ENCODE measurements at regions not wholly inside any gene's neighbourhood (a gene's known extent, or its start where the extent isn't known, plus 50 kb on each side); places are given as distances from the start of the nearest gene placed in this dataset.
"Not testable (repeated sequence)": the region's sequence is repeated elsewhere in the genome, so short reads cannot be mapped to it uniquely, and the experiment has no call there.

DNA sequence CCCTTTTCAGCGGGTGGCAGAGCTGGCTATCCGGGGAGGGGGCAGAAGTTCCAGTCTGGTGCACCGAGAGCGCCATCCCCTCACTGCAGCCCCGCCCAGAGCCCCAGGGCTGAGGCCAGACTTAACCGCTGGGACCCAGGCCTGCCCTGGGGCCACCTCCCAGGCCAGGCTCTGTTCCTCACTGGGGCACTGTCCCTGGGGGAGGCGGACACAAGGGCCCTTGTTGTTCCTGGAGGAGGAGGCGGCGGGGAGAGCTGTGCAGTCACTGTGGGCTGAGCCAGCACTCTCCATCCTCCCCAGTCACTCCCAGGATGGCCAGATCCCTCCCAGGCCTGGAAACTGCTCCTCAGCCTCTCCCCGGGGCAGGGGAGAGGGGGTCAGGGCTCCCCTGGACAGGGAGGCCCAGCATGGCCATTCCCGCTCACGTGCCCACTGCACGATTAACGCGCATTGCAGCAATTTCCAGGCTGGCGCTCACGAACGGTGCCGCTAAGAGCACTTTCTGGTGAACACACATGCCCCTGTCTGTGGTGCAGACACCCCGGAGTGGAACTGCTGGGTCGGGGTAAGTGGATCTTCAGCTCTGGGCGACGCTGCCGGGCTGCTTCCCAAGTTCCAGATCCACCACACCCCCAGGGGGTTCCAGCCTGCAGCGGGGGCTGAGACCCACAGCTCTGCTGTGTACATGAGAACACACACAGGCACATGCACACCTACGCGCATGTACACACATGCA is 89.8 kb upstream of the SFSWAP start:
- Histone ChIP-seq H3K36me3 (replicated peaks in 1 of 2) (no peaks in the 10 kb centered on the region), H3K27ac (no peak overlapping the region), H3K27me3 (no peaks in the 10 kb centered on the region), H3K4me3 (no peak overlapping the region), H3K4me1 (replicated peaks in 1 of 2) (no peaks in the 10 kb centered on the region), H3K9me3 (replicated peaks in 1 of 3) (no peaks in the 10 kb centered on the region)
- 71 to 82% (median 74%) methylated on average over 9 to 27 of the region's 27 CpGs for WGBS, 4 donors
- TF ChIP-seq, protein P1, sequence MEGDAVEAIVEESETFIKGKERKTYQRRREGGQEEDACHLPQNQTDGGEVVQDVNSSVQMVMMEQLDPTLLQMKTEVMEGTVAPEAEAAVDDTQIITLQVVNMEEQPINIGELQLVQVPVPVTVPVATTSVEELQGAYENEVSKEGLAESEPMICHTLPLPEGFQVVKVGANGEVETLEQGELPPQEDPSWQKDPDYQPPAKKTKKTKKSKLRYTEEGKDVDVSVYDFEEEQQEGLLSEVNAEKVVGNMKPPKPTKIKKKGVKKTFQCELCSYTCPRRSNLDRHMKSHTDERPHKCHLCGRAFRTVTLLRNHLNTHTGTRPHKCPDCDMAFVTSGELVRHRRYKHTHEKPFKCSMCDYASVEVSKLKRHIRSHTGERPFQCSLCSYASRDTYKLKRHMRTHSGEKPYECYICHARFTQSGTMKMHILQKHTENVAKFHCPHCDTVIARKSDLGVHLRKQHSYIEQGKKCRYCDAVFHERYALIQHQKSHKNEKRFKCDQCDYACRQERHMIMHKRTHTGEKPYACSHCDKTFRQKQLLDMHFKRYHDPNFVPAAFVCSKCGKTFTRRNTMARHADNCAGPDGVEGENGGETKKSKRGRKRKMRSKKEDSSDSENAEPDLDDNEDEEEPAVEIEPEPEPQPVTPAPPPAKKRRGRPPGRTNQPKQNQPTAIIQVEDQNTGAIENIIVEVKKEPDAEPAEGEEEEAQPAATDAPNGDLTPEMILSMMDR (IDR thresholded peaks at IDR 0.05): no peak
- no peak for TF ChIP-seq POLR2A (IDR thresholded peaks at IDR 0.05)
- DNase-seq: no peak
- intact Hi-C loops (cut with DNase I): loop anchor here in 1 of 2 donors (5.0 kb wide), 1 partner anchor 274 kb away; no protein-coding TSS in a partner anchor

DNA sequence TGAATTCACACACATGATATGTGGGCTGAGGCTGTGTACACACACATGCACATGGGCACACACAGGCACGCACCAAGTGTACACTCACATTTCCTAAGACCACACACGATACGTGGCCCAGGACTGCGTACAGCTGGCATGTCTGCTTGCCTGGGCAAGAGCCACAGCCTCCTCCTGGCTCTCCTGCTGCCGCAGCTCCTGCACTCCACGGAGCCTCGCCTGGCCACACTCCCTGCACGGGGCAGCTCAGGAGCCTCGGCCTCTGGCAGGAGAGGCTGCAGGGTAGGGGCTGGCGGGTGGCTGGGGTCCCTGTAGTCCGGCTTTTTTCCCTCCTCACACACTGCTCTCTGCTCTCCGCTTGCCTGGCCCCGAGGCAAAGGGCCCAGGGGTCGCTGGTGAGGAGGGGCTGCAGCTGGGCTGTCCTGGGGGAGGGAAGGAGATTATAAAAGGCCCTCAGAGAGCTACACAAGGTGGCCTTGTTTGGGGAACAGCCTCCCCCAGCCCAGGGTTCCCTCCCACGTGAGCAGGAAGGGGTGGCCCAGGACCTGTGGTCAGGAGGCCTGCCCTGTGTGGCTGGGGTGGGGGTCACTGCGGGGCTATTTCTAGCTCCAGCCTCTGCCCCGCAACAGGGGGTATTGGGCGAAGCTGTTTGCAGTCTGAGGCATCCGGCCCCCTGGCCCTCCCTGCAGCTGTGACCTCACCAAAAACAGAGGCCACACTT is 89.0 kb upstream of the SFSWAP start:
- H3K4me1 ChIP-seq (replicated peaks in 1 of 2): no peaks in the 10 kb centered on the region
- intact Hi-C loops (cut with DNase I): loop anchor here in 1 of 2 donors (5.0 kb wide), 1 partner anchor 275 kb away; no protein-coding TSS in a partner anchor
- no peaks in the 10 kb centered on the region for H3K27me3 ChIP-seq
- no peak overlapping the region for H3K27ac ChIP-seq
- WGBS, 4 donors: 33 to 40% (median 36%) methylated on average over 11 to 19 of the region's 19 CpGs
- no peaks in the 10 kb centered on the region for H3K36me3 ChIP-seq (replicated peaks in 1 of 2)
- TF ChIP-seq POLR2A (IDR thresholded peaks at IDR 0.05): no peak
- no peak for DNase-seq
- H3K9me3 ChIP-seq (replicated peaks in 1 of 3): no peaks in the 10 kb centered on the region
- H3K4me3 ChIP-seq: no peak overlapping the region

DNA sequence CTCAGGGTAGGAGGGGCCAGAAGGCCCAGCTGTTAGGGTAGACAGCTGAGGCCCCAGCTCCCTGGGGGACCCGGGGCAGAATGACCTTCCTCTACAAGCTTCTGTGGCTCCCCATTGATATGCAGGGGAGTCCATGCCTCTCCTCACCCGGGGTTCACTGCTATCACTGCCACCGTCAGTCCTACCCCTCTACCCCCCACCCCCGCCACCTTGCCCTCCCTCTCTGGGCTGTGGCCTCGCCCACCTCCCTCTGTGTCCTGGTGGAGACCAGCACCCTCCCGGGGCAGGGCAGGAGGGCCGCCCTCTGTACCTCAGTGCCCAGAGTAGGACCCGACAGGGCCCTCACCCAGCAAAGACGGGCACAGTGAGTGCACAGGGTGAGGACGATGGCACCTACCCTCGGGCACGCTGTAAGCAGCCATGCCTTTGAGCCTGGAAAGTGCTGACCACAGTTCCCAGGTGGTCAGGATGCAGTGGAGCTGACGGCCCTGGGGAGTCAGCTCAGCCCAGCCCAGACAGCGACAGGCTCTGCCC is 88.4 kb upstream of the SFSWAP start:
- Histone ChIP-seq H3K27me3 (no peaks in the 10 kb centered on the region), H3K9me3 (replicated peaks in 1 of 3) (no peaks in the 10 kb centered on the region), H3K36me3 (replicated peaks in 1 of 2) (no peaks in the 10 kb centered on the region), H3K27ac (no peak overlapping the region), H3K4me1 (replicated peaks in 1 of 2) (no peaks in the 10 kb centered on the region), H3K4me3 (no peak overlapping the region)
- no peak for DNase-seq
- TF ChIP-seq POLR2A (IDR thresholded peaks at IDR 0.05): no peak
- TF ChIP-seq, protein P1 (IDR thresholded peaks at IDR 0.05): no peak
- intact Hi-C loops (cut with DNase I): loop anchor here in 1 of 2 donors (5.0 kb wide), 1 partner anchor 275 kb away; no protein-coding TSS in a partner anchor
- 60 to 77% (median 69%) methylated on average over 1 to 14 of the region's 14 CpGs; no CpG with 5 or more reads in 1 of the 4 donors for WGBS, 4 donors

- H3K4me3 ChIP-seq; H3K36me3 ChIP-seq (replicated peaks in 1 of 2); H3K9me3 ChIP-seq (replicated peaks in 1 of 3); H3K4me1 ChIP-seq (replicated peaks in 1 of 2); H3K27ac ChIP-seq; H3K27me3 ChIP-seq; DNase-seq: not testable (repeated sequence)
- intact Hi-C loops (cut with DNase I): loop anchor here in 1 of 2 donors (5.0 kb wide), 1 partner anchor 276 kb away; no protein-coding TSS in a partner anchor
- 81 to 86% (median 83%) methylated on average over 8 to 15 of the region's 15 CpGs; no CpG with 5 or more reads in 1 of the 4 donors for WGBS, 4 donors
Measured at GRCh38 chr12:131623404-131624368, 87.2 kb upstream of the SFSWAP start.

GRCh38 chr12:131624369-131624739 is 86.5 kb upstream of the SFSWAP start:
- peak in 1 of 7 donors; percentile 49 for DNase-seq
- intact Hi-C loops (cut with DNase I): loop anchor here in 1 of 2 donors (5.0 kb wide), 1 partner anchor 277 kb away; no protein-coding TSS in a partner anchor
- not testable (repeated sequence) for H3K4me1 ChIP-seq (replicated peaks in 1 of 2); H3K36me3 ChIP-seq (replicated peaks in 1 of 2); H3K4me3 ChIP-seq; H3K27me3 ChIP-seq; H3K27ac ChIP-seq; H3K9me3 ChIP-seq (replicated peaks in 1 of 3)
- WGBS, 4 donors: 35 to 63% (median 45%) methylated on average over 2 to 3 of the region's 3 CpGs

DNA sequence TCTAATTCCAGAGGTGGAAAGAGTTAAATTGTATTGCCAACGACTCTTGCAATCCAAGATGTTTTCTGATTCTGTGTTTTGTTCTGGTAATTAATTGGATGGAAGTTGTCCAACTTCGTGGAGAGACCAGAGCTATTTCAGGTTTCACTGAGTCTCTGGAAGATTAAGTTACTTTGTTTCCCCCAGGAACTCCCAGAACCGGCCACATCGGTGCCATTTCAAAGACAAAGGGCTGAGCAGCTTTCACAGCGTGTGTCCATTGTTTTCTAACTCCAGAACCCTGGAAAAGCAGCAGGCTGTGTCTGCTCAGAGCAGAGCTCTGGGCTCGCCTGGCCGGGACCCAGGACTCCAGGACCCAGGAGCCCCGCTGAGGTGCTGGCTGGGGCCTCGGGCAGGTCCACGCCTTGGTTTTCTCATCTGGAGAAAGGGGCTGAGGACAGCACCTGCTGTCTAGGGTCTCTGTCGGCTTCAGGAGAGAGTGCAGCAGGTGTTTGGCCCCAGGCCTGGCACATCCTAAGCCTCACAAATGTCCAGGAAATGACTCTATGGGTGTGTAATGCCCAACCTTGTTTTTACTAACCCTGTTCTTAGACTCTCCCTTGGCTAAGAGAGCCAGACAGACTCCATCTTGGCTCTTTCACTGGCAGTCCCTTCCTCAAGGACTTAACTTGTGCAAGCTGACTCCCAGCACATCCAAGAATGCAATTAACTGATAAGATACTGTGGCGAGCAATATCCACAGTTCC is 86.0 kb upstream of the SFSWAP start:
- 18 to 31% (median 23%) methylated on average over 8 to 12 of the region's 12 CpGs for WGBS, 4 donors
- H3K27ac ChIP-seq: not testable (repeated sequence)

GRCh38 chr12:131625966-131626722 is 84.7 kb upstream of the SFSWAP start:
- H3K4me1 ChIP-seq (replicated peaks in 1 of 2); H3K27me3 ChIP-seq; H3K36me3 ChIP-seq (replicated peaks in 1 of 2); intact Hi-C loops (cut with DNase I); H3K9me3 ChIP-seq (replicated peaks in 1 of 3); H3K4me3 ChIP-seq; H3K27ac ChIP-seq: not testable (repeated sequence)
- peak in 1 of 7 donors; percentile 6 for DNase-seq
- 57 to 66% (median 60%) methylated on average over 13 to 20 of the region's 21 CpGs for WGBS, 4 donors

More for the DNA sequence above, 86.0 kb upstream of the SFSWAP start:
- DNase-seq: peak in 1 of 7 donors; percentile 35
- H3K27me3 ChIP-seq; H3K4me1 ChIP-seq (replicated peaks in 1 of 2); H3K4me3 ChIP-seq; H3K36me3 ChIP-seq (replicated peaks in 1 of 2); H3K9me3 ChIP-seq (replicated peaks in 1 of 3): not testable (repeated sequence)
- intact Hi-C loops (cut with DNase I): loop anchor here in 1 of 2 donors (5.0 kb wide), 1 partner anchor 278 kb away; no protein-coding TSS in a partner anchor

Data from adrenal gland (tissue), 9 donors.